ENCODE measurements at regions not wholly inside any gene's neighbourhood (a gene's known extent, or its start where the extent isn't known, plus 50 kb on each side); places are given as distances from the start of the nearest gene placed in this dataset.

- no peak overlapping the region for H2BK12ac ChIP-seq (ENCODE audit: low read length)
- H3K27me3 ChIP-seq (ENCODE audit: insufficient read depth, low read length) = no peaks in the 10 kb centered on the region
- H3K4ac ChIP-seq (ENCODE audit: low read depth, low read length) = no peak overlapping the region
- H3K18ac ChIP-seq (ENCODE audit: low read length) = no peak overlapping the region
- no peaks in the 10 kb centered on the region for H3K79me1 ChIP-seq (ENCODE audit: low read length)
- no peaks in the 10 kb centered on the region for H3K36me3 ChIP-seq (ENCODE audit: control insufficient read depth in 1 of 2, insufficient read depth in 2 of 2, low read length in 2 of 2)
- no peak for DNase-seq
- no peak overlapping the region for H3K27ac ChIP-seq (ENCODE audit: low read depth, low read length)
- no peaks in the 10 kb centered on the region for H3K79me2 ChIP-seq (ENCODE audit: control insufficient read depth, insufficient read depth, low read length, poor library complexity)
- no peak overlapping the region for H4K8ac ChIP-seq (ENCODE audit: low read depth, low read length)
- no CpG with 5 or more reads among the region's 4 CpGs for WGBS (ENCODE audit: extremely low coverage, insufficient coverage, insufficient read length)
- H3K4me1 ChIP-seq (ENCODE audit: control insufficient read depth in 1 of 2, insufficient read depth in 2 of 2, low read length in 2 of 2) = no peaks in the 10 kb centered on the region
- no peaks in the 10 kb centered on the region for H3K9me3 ChIP-seq (ENCODE audit: insufficient read depth, low read depth, low read length)
- H4K12ac ChIP-seq (ENCODE audit: low read depth, low read length) = no peak overlapping the region
- H4K91ac ChIP-seq (ENCODE audit: low read depth, low read length) = no peak overlapping the region
- no peak overlapping the region for H2AFZ ChIP-seq (ENCODE audit: insufficient read depth, low read length, poor library complexity)
- H2BK120ac ChIP-seq (ENCODE audit: insufficient read depth, low read length, poor library complexity) = no peak overlapping the region
- H2BK5ac ChIP-seq (ENCODE audit: low read depth, low read length, poor library complexity) = no peak overlapping the region
- H3K14ac ChIP-seq (ENCODE audit: low read length) = no peak overlapping the region
- no peak overlapping the region for H2AK5ac ChIP-seq (ENCODE audit: low read length)
- H3K4me3 ChIP-seq (ENCODE audit: low read depth, low read length) = no peak overlapping the region
- H3K23ac ChIP-seq (ENCODE audit: low read length) = no peak overlapping the region
- no peak overlapping the region for H3K4me2 ChIP-seq (ENCODE audit: low read length)
- no peak overlapping the region for H3K9ac ChIP-seq (ENCODE audit: low read length)
Measured at GRCh38 chr18:64659196-64659595, 510.3 kb upstream of the LINC00305 start.

GRCh38 chr18:64653068-64653467 lies 504.2 kb upstream of the LINC00305 start:
- no peak overlapping the region for H3K4me3 ChIP-seq (ENCODE audit: low read depth, low read length)
- H3K79me2 ChIP-seq (ENCODE audit: control insufficient read depth, insufficient read depth, low read length, poor library complexity) = no peaks in the 10 kb centered on the region
- H3K27me3 ChIP-seq (ENCODE audit: insufficient read depth, low read length) = no peaks in the 10 kb centered on the region
- no peak overlapping the region for H4K8ac ChIP-seq (ENCODE audit: low read depth, low read length)
- H4K91ac ChIP-seq (ENCODE audit: low read depth, low read length) = no peak overlapping the region
- no CpG with 5 or more reads among the region's 4 CpGs for WGBS (ENCODE audit: extremely low coverage, insufficient coverage, insufficient read length)
- no peak for DNase-seq
- no peak overlapping the region for H4K12ac ChIP-seq (ENCODE audit: low read depth, low read length)
- no peak overlapping the region for H3K18ac ChIP-seq (ENCODE audit: low read length)
- no peak overlapping the region for H2BK5ac ChIP-seq (ENCODE audit: low read depth, low read length, poor library complexity)
- no peak overlapping the region for H3K9ac ChIP-seq (ENCODE audit: low read length)
- no peak overlapping the region for H2AK5ac ChIP-seq (ENCODE audit: low read length)
- H3K9me3 ChIP-seq (ENCODE audit: insufficient read depth, low read depth, low read length) = no peaks in the 10 kb centered on the region
- H3K4me1 ChIP-seq (ENCODE audit: control insufficient read depth in 1 of 2, insufficient read depth in 2 of 2, low read length in 2 of 2) = no peaks in the 10 kb centered on the region
- H2AFZ ChIP-seq (ENCODE audit: insufficient read depth, low read length, poor library complexity) = no peak overlapping the region
- H3K27ac ChIP-seq (ENCODE audit: low read depth, low read length) = no peak overlapping the region
- H2BK12ac ChIP-seq (ENCODE audit: low read length) = no peak overlapping the region
- H3K79me1 ChIP-seq (ENCODE audit: low read length) = no peaks in the 10 kb centered on the region
- no peaks in the 10 kb centered on the region for H3K36me3 ChIP-seq (ENCODE audit: control insufficient read depth in 1 of 2, insufficient read depth in 2 of 2, low read length in 2 of 2)
- H2BK120ac ChIP-seq (ENCODE audit: insufficient read depth, low read length, poor library complexity) = no peak overlapping the region
- no peak overlapping the region for H3K23ac ChIP-seq (ENCODE audit: low read length)
- no peak overlapping the region for H3K14ac ChIP-seq (ENCODE audit: low read length)
- H3K4me2 ChIP-seq (ENCODE audit: low read length) = no peak overlapping the region
- H3K4ac ChIP-seq (ENCODE audit: low read depth, low read length) = no peak overlapping the region

GRCh38 chr18:64650068-64650467 lies 501.2 kb upstream of the LINC00305 start:
- Histone ChIP-seq H3K23ac (ENCODE audit: low read length) (no peak overlapping the region), H3K4me3 (ENCODE audit: low read depth, low read length) (no peak overlapping the region), H4K91ac (ENCODE audit: low read depth, low read length) (no peak overlapping the region), H3K27ac (ENCODE audit: low read depth, low read length) (no peak overlapping the region), H3K4ac (ENCODE audit: low read depth, low read length) (no peak overlapping the region), H3K9me3 (ENCODE audit: insufficient read depth, low read depth, low read length) (peaks cover 2% of the 10 kb centered on the region), H3K4me1 (ENCODE audit: control insufficient read depth in 1 of 2, insufficient read depth in 2 of 2, low read length in 2 of 2) (no peaks in the 10 kb centered on the region), H2BK120ac (ENCODE audit: insufficient read depth, low read length, poor library complexity) (no peak overlapping the region), H3K4me2 (ENCODE audit: low read length) (no peak overlapping the region), H4K12ac (ENCODE audit: low read depth, low read length) (no peak overlapping the region), H3K18ac (ENCODE audit: low read length) (no peak overlapping the region), H3K27me3 (ENCODE audit: insufficient read depth, low read length) (no peaks in the 10 kb centered on the region), H3K36me3 (ENCODE audit: control insufficient read depth in 1 of 2, insufficient read depth in 2 of 2, low read length in 2 of 2) (no peaks in the 10 kb centered on the region), H2AK5ac (ENCODE audit: low read length) (no peak overlapping the region), H2BK12ac (ENCODE audit: low read length) (no peak overlapping the region), H3K79me2 (ENCODE audit: control insufficient read depth, insufficient read depth, low read length, poor library complexity) (no peaks in the 10 kb centered on the region), H3K79me1 (ENCODE audit: low read length) (no peaks in the 10 kb centered on the region), H2BK5ac (ENCODE audit: low read depth, low read length, poor library complexity) (no peak overlapping the region), H2AFZ (ENCODE audit: insufficient read depth, low read length, poor library complexity) (no peak overlapping the region), H3K9ac (ENCODE audit: low read length) (no peak overlapping the region), H3K14ac (ENCODE audit: low read length) (no peak overlapping the region), H4K8ac (ENCODE audit: low read depth, low read length) (no peak overlapping the region)
- no peak for DNase-seq
- no CpG with 5 or more reads among the region's 2 CpGs for WGBS (ENCODE audit: extremely low coverage, insufficient coverage, insufficient read length)

- H2BK120ac ChIP-seq (ENCODE audit: insufficient read depth, low read length, poor library complexity) = no peak overlapping the region
- no peaks in the 10 kb centered on the region for H3K36me3 ChIP-seq (ENCODE audit: control insufficient read depth in 1 of 2, insufficient read depth in 2 of 2, low read length in 2 of 2)
- no peak overlapping the region for H3K23ac ChIP-seq (ENCODE audit: low read length)
- H3K4ac ChIP-seq (ENCODE audit: low read depth, low read length) = no peak overlapping the region
- H2AFZ ChIP-seq (ENCODE audit: insufficient read depth, low read length, poor library complexity) = no peak overlapping the region
- H3K79me1 ChIP-seq (ENCODE audit: low read length) = no peaks in the 10 kb centered on the region
- H3K79me2 ChIP-seq (ENCODE audit: control insufficient read depth, insufficient read depth, low read length, poor library complexity) = no peaks in the 10 kb centered on the region
- no peak overlapping the region for H3K27ac ChIP-seq (ENCODE audit: low read depth, low read length)
- peaks cover 2% of the 10 kb centered on the region for H3K9me3 ChIP-seq (ENCODE audit: insufficient read depth, low read depth, low read length)
- H4K91ac ChIP-seq (ENCODE audit: low read depth, low read length) = no peak overlapping the region
- H2BK12ac ChIP-seq (ENCODE audit: low read length) = no peak overlapping the region
- WGBS (ENCODE audit: extremely low coverage, insufficient coverage, insufficient read length) = no CpG with 5 or more reads among the region's 5 CpGs
- H4K8ac ChIP-seq (ENCODE audit: low read depth, low read length) = no peak overlapping the region
- no peak overlapping the region for H3K4me3 ChIP-seq (ENCODE audit: low read depth, low read length)
- no peak overlapping the region for H3K14ac ChIP-seq (ENCODE audit: low read length)
- H4K12ac ChIP-seq (ENCODE audit: low read depth, low read length) = no peak overlapping the region
- H3K27me3 ChIP-seq (ENCODE audit: insufficient read depth, low read length) = no peaks in the 10 kb centered on the region
- no peaks in the 10 kb centered on the region for H3K4me1 ChIP-seq (ENCODE audit: control insufficient read depth in 1 of 2, insufficient read depth in 2 of 2, low read length in 2 of 2)
- no peak overlapping the region for H3K4me2 ChIP-seq (ENCODE audit: low read length)
- no peak overlapping the region for H3K18ac ChIP-seq (ENCODE audit: low read length)
- no peak overlapping the region for H2BK5ac ChIP-seq (ENCODE audit: low read depth, low read length, poor library complexity)
- no peak overlapping the region for H3K9ac ChIP-seq (ENCODE audit: low read length)
- no peak overlapping the region for H2AK5ac ChIP-seq (ENCODE audit: low read length)
- no peak for DNase-seq
Measured at GRCh38 chr18:64645753-64646152, 496.9 kb upstream of the LINC00305 start.

Measured in trophoblast cell (in vitro differentiated cells and primary cell).